ENCODE measurements at regions not wholly inside any gene's neighbourhood (a gene's known extent, or its start where the extent isn't known, plus 50 kb on each side); places are given as distances from the start of the nearest gene placed in this dataset.

GRCh38 chr13:68522184-68522583 lies 1292.0 kb upstream of the PCDH9 start:
- Histone ChIP-seq H3K4me3 (no peak overlapping the region), H3K9me3 (replicated peaks; ENCODE audit: control insufficient read depth, insufficient read depth, low read depth, low read length) (no peaks in the 10 kb centered on the region), H3K79me2 (ENCODE audit: control insufficient read depth, insufficient read depth, low read length) (no peaks in the 10 kb centered on the region), H3K4me1 (replicated peaks in 1 of 2; ENCODE audit: control insufficient read depth in 2 of 2, insufficient read depth in 2 of 2, low read length in 2 of 2) (no peaks in the 10 kb centered on the region), H3K27ac (ENCODE audit: extremely low read depth, low read depth, low read length) (no peak overlapping the region), H3K9me1 (ENCODE audit: control insufficient read depth, insufficient read depth, low read length) (no peaks in the 10 kb centered on the region), H3K36me3 (ENCODE audit: control insufficient read depth, insufficient read depth, low read length) (no peaks in the 10 kb centered on the region), H3K4me2 (ENCODE audit: insufficient read depth, low read length) (no peak overlapping the region), H2AFZ (ENCODE audit: low read depth, low read length) (no peak overlapping the region), H3K9ac (ENCODE audit: insufficient read depth in 1 of 2, low read depth in 2 of 2, low read length in 2 of 2) (no peak overlapping the region), H3K27me3 (ENCODE audit: control insufficient read depth in 2 of 2, insufficient read depth in 2 of 2, low read length in 2 of 2) (no peaks in the 10 kb centered on the region), H4K20me1 (replicated peaks; ENCODE audit: control insufficient read depth, insufficient read depth, low read length) (no peaks in the 10 kb centered on the region)
- ChIA-PET CTCF (ENCODE audit: low intra/inter-chr PET ratio) (no interaction called here), POLR2A (no interaction called here)
- BruUV-seq (replicated peaks): no TSS peak
- intact Hi-C loops (cut with micrococcal nuclease): no loop called here
- FAIRE-seq (no peak), DNase-seq (ENCODE audit: extremely low read depth in 1 of 4, low spot score in 3 of 4) (no peak), ATAC-seq (no peak)
- TF ChIP-seq PREB (CRISPR knock-in tag; IDR thresholded peaks at IDR 0.05) (no peak), ZNF324 (CRISPR knock-in tag; IDR thresholded peaks at IDR 0.05) (no peak), FOXM1 (IDR thresholded peaks at IDR 0.05; ENCODE audit: low read depth) (no peak), FOXM1 (CRISPR knock-in tag; IDR thresholded peaks at IDR 0.05; ENCODE audit: low read depth) (no peak), GTF2A2 (tag; IDR thresholded peaks at IDR 0.05) (no peak), MTF1 (CRISPR knock-in tag; IDR thresholded peaks at IDR 0.05; ENCODE audit: borderline replicate concordance) (no peak), GATA2 (CRISPR knock-in tag; IDR thresholded peaks at IDR 0.05) (no peak), HNRNPUL1 (IDR thresholded peaks at IDR 0.05; ENCODE audit: low read length) (no peak), ZFPM2 (CRISPR knock-in tag; IDR thresholded peaks at IDR 0.05) (no peak), ZNF431 (CRISPR knock-in tag; IDR thresholded peaks at IDR 0.05) (no peak), E2F6 (IDR thresholded peaks at IDR 0.05; ENCODE audit: borderline replicate concordance in 1 of 2, extremely low read depth in 1 of 2, insufficient read depth in 1 of 2, insufficient read length in 1 of 2, low read depth in 1 of 2, low read length in 1 of 2, poor library complexity in 1 of 2, severe bottlenecking in 1 of 2) (no peak), ZNF436 (CRISPR knock-in tag; IDR thresholded peaks at IDR 0.05) (no peak), HMBOX1 (IDR thresholded peaks at IDR 0.05) (no peak), SMARCC2 (IDR thresholded peaks at IDR 0.05; ENCODE audit: low read depth) (no peak), CREB3 (tag; conservative IDR thresholded peaks at IDR 0.05; ENCODE audit: low read depth) (no peak), ESRRB (CRISPR knock-in tag; IDR thresholded peaks at IDR 0.05; ENCODE audit: borderline replicate concordance) (no peak)
- in situ Hi-C loops (cut with MboI): no loop called here
- 0% methylated on average over 2 of the region's 2 CpGs for WGBS (ENCODE audit: insufficient coverage, low coverage, missing lambda C conversion rate)

Measured in K562 (cell line).